Esophagus muscularis mucosa (tissue), 4 donors: ENCODE measurements at regions not wholly inside any gene's neighbourhood (a gene's known extent, or its start where the extent isn't known, plus 50 kb on each side); places are given as distances from the start of the nearest gene placed in this dataset.

Source experiments
- EP300 ChIP-seq: sonication (generic); formaldehyde crosslinking; IDR thresholded peaks from one replicate; pipeline ENCODE4 v1.6.1; 2017; ENCODE audit warnings: antibody characterized with exemption
- POLR2A ChIP-seq: fragments of 450-650 bp; IDR thresholded peaks from one replicate; pipeline ENCODE4 v1.6.1; 2017; ENCODE audit warnings: antibody characterized with exemption, moderate library complexity, mild to moderate bottlenecking, low read depth
- POLR2AphosphoS5 ChIP-seq, 2 donors: sonication (generic); formaldehyde crosslinking; IDR thresholded peaks; one replicate each; pipeline ENCODE4 v1.6.1; 2017; ENCODE audit warnings: antibody characterized with exemption in 2 of 2
- TF ChIP-seq, protein P1 (sequence below), 3 experiments: fragments of 200-600 bp in 2 of 3; fragments of 450-650 bp in 1 of 3; sonication (generic) in 2 of 3; IDR thresholded peaks; one replicate each; pipeline ENCODE4 v1.5.1; 2017 to 2019; ENCODE audit warnings: antibody characterized with exemption in 3 of 3, mild to moderate bottlenecking in 2 of 3, moderate library complexity in 1 of 3

DNA sequence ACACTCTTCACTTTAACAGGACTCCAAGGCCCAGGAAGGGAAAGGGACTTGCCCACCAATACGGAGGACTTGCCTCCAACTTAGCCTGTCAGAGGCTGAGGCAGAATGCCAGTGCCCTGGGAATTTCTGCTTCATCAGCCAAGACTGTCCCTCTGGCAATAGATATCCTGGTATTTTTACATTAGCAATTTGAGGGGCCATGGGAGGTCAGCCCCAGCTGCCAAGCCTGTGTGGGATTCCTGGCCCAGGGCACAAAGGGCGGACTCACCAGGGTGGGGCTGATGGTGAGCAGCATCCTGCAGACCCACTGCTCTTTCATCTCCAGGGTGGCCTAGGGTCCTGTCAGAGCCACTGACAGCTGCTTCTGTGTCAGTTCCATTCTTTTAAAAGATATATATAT is 78.3 kb upstream of the CIBAR2 start:
- TF ChIP-seq, protein P1, sequence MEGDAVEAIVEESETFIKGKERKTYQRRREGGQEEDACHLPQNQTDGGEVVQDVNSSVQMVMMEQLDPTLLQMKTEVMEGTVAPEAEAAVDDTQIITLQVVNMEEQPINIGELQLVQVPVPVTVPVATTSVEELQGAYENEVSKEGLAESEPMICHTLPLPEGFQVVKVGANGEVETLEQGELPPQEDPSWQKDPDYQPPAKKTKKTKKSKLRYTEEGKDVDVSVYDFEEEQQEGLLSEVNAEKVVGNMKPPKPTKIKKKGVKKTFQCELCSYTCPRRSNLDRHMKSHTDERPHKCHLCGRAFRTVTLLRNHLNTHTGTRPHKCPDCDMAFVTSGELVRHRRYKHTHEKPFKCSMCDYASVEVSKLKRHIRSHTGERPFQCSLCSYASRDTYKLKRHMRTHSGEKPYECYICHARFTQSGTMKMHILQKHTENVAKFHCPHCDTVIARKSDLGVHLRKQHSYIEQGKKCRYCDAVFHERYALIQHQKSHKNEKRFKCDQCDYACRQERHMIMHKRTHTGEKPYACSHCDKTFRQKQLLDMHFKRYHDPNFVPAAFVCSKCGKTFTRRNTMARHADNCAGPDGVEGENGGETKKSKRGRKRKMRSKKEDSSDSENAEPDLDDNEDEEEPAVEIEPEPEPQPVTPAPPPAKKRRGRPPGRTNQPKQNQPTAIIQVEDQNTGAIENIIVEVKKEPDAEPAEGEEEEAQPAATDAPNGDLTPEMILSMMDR (IDR thresholded peaks at IDR 0.05): no peak
- TF ChIP-seq POLR2A: no peak
- no peak for TF ChIP-seq EP300
- no peak for TF ChIP-seq POLR2AphosphoS5 (IDR thresholded peaks at IDR 0.05)
